IPS-20b (cell line): ENCODE measurements at regions not wholly inside any gene's neighbourhood (a gene's known extent, or its start where the extent isn't known, plus 50 kb on each side); places are given as distances from the start of the nearest gene placed in this dataset.
"Not testable (repeated sequence)": the region's sequence is repeated elsewhere in the genome, so short reads cannot be mapped to it uniquely, and the experiment has no call there.

Experiments used
- H3K27ac ChIP-seq: one replicate; pipeline ENCODE4 v1.5.1; 2013; ENCODE audit warnings: low read length
- H3K27me3 ChIP-seq: 2 replicates; pipeline ENCODE4 v1.6.1; 2013; ENCODE audit warnings: mild to moderate bottlenecking, low read length, inconsistent platforms; ENCODE audit not compliant: insufficient read depth
- H3K36me3 ChIP-seq: 2 replicates; pipeline ENCODE4 v1.6.1; 2013; ENCODE audit warnings: low read depth, mild to moderate bottlenecking, inconsistent platforms, low read length, moderate library complexity; ENCODE audit not compliant: insufficient read depth
- H3K4me1 ChIP-seq: 2 replicates; pipeline ENCODE4 v1.6.1; 2013; ENCODE audit warnings: mild to moderate bottlenecking, control low read depth, inconsistent platforms, low read length, moderate library complexity; ENCODE audit not compliant: insufficient read depth
- H3K4me3 ChIP-seq: 2 replicates; pipeline ENCODE4 v1.5.1; 2013; ENCODE audit warnings: mild to moderate bottlenecking, low read length, inconsistent platforms
- H3K9ac ChIP-seq: 2 replicates; pipeline ENCODE4 v1.6.1; 2013; ENCODE audit warnings: low read depth, mild to moderate bottlenecking, inconsistent platforms, low read length, moderate library complexity
- H3K9me3 ChIP-seq: 2 replicates; pipeline ENCODE4 v1.6.1; 2013; ENCODE audit warnings: mild to moderate bottlenecking, low read depth, low read length, inconsistent platforms; ENCODE audit not compliant: insufficient read depth

- H3K36me3 ChIP-seq, result no peaks in the 10 kb centered on the region
- no peak overlapping the region for H3K4me3 ChIP-seq
- H3K9ac ChIP-seq, result no peak overlapping the region
- no peaks in the 10 kb centered on the region for H3K9me3 ChIP-seq
- H3K27me3 ChIP-seq, result peaks cover 21% of the 10 kb centered on the region; the same call in 1 of the 2 replicates
- H3K27ac ChIP-seq, result no peak overlapping the region
- no peaks in the 10 kb centered on the region for H3K4me1 ChIP-seq
These were observed 103.9 kb upstream of the KCTD7 start for GRCh38 chr7:66524738-66525137.

- not testable (repeated sequence) for H3K9me3 ChIP-seq, H3K27me3 ChIP-seq, H3K36me3 ChIP-seq, H3K4me1 ChIP-seq, H3K4me3 ChIP-seq, H3K9ac ChIP-seq, H3K27ac ChIP-seq
These were observed 101.9 kb upstream of the KCTD7 start for GRCh38 chr7:66526782-66527181.

GRCh38 chr7:66528652-66529051, 100.0 kb upstream of the KCTD7 start:
- Histone ChIP-seq H3K9me3 (no peaks in the 10 kb centered on the region), H3K9ac (no peak overlapping the region), H3K27ac (no peak overlapping the region), H3K4me3 (no peak overlapping the region), H3K27me3 (no peaks in the 10 kb centered on the region), H3K36me3 (no peaks in the 10 kb centered on the region), H3K4me1 (no peaks in the 10 kb centered on the region)

GRCh38 chr7:66529883-66530610, 98.6 kb upstream of the KCTD7 start:
- Histone ChIP-seq H3K27me3 (no peaks in the 10 kb centered on the region), H3K27ac (no peak overlapping the region), H3K4me1 (no peaks in the 10 kb centered on the region), H3K9me3 (no peaks in the 10 kb centered on the region), H3K36me3 (no peaks in the 10 kb centered on the region), H3K9ac (no peak overlapping the region), H3K4me3 (no peak overlapping the region)

- H3K27ac ChIP-seq, result no peak overlapping the region
- no peak overlapping the region for H3K4me3 ChIP-seq
- H3K9ac ChIP-seq, result no peak overlapping the region
- no peaks in the 10 kb centered on the region for H3K36me3 ChIP-seq
- no peaks in the 10 kb centered on the region for H3K9me3 ChIP-seq
- no peaks in the 10 kb centered on the region for H3K27me3 ChIP-seq
- H3K4me1 ChIP-seq, result no peaks in the 10 kb centered on the region
These were observed 93.0 kb upstream of the KCTD7 start for GRCh38 chr7:66535414-66536329.

- no peak overlapping the region for H3K4me3 ChIP-seq
- H3K9ac ChIP-seq, result no peak overlapping the region
- 0 out of 2 replicates have a peak, but pooled peaks cover 6% of the 10 kb centered on the region for H3K36me3 ChIP-seq
- no peaks in the 10 kb centered on the region for H3K9me3 ChIP-seq
- no peaks in the 10 kb centered on the region for H3K4me1 ChIP-seq
- no peaks in the 10 kb centered on the region for H3K27me3 ChIP-seq
- no peak overlapping the region for H3K27ac ChIP-seq
These were observed 91.3 kb upstream of the KCTD7 start for GRCh38 chr7:66537380-66537779.

GRCh38 chr7:66537876-66538275, 90.8 kb upstream of the KCTD7 start:
- H3K4me3 ChIP-seq, result no peak overlapping the region
- H3K9me3 ChIP-seq, result no peaks in the 10 kb centered on the region
- no peaks in the 10 kb centered on the region for H3K27me3 ChIP-seq
- no peaks in the 10 kb centered on the region for H3K4me1 ChIP-seq
- H3K27ac ChIP-seq, result no peak overlapping the region
- H3K9ac ChIP-seq, result no peak overlapping the region
- 0 out of 2 replicates have a peak, but pooled peaks cover 6% of the 10 kb centered on the region for H3K36me3 ChIP-seq

- Histone ChIP-seq H3K27me3 (no peaks in the 10 kb centered on the region), H3K4me1 (no peaks in the 10 kb centered on the region), H3K4me3 (no peak overlapping the region), H3K9ac (no peak overlapping the region), H3K27ac (no peak overlapping the region), H3K9me3 (no peaks in the 10 kb centered on the region), H3K36me3 (0 out of 2 replicates have a peak, but pooled peaks cover 6% of the 10 kb centered on the region)
These were observed 89.4 kb upstream of the KCTD7 start for GRCh38 chr7:66539264-66539623.

GRCh38 chr7:66539902-66540375, 88.7 kb upstream of the KCTD7 start:
- Histone ChIP-seq H3K27me3 (no peaks in the 10 kb centered on the region), H3K27ac (no peak overlapping the region), H3K4me3 (no peak overlapping the region), H3K9me3 (no peaks in the 10 kb centered on the region), H3K4me1 (no peaks in the 10 kb centered on the region), H3K9ac (no peak overlapping the region), H3K36me3 (0 out of 2 replicates have a peak, but pooled peaks cover 6% of the 10 kb centered on the region)

- Histone ChIP-seq H3K9ac (no peak overlapping the region), H3K36me3 (peaks cover 16% of the 10 kb centered on the region), H3K27ac (no peak overlapping the region), H3K4me1 (no peaks in the 10 kb centered on the region), H3K9me3 (no peaks in the 10 kb centered on the region), H3K4me3 (no peak overlapping the region), H3K27me3 (no peaks in the 10 kb centered on the region)
These were observed 86.6 kb upstream of the KCTD7 start for GRCh38 chr7:66542049-66542448.

GRCh38 chr7:66542528-66543269, 86.0 kb upstream of the KCTD7 start:
- H3K4me1 ChIP-seq, result no peaks in the 10 kb centered on the region
- H3K36me3 ChIP-seq, result peaks cover 16% of the 10 kb centered on the region
- no peaks in the 10 kb centered on the region for H3K27me3 ChIP-seq
- no peak overlapping the region for H3K27ac ChIP-seq
- no peak overlapping the region for H3K4me3 ChIP-seq
- H3K9ac ChIP-seq, result no peak overlapping the region
- no peaks in the 10 kb centered on the region for H3K9me3 ChIP-seq
